HG03039 (cell line): ENCODE measurements at regions not wholly inside any gene's neighbourhood (a gene's known extent, or its start where the extent isn't known, plus 50 kb on each side); places are given as distances from the start of the nearest gene placed in this dataset.
"Not testable (repeated sequence)": the region's sequence is repeated elsewhere in the genome, so short reads cannot be mapped to it uniquely, and the experiment has no call there.

Experiments used
- ATAC-seq: cut with Tn5 transposase; IDR thresholded peaks from one replicate; pipeline ENCODE4 v1.9.1; 2021; ENCODE audit warnings: mild to moderate bottlenecking, moderate library complexity; ENCODE audit not compliant: unreplicated experiment

DNA sequence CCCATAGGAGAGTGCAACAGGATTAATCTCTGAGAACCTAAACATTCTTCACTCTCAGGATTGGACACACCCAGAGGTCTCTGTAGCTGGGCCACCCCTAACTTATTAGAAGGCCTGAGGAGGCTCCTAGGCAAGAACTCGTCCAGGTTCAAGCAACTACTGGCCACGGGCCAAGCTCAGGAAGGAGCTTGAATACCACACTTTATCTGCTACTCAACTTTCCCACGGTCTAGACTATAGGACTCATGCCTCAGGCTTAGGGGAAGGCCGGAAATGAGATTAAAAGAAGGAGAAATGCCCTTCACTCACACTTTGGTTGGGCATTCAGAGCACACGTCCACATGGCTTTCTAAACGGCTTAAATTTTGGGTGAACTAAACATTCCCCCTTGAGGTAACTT, 142.8 kb upstream of the PHYHIPL start:
- ATAC-seq, result no peak

DNA sequence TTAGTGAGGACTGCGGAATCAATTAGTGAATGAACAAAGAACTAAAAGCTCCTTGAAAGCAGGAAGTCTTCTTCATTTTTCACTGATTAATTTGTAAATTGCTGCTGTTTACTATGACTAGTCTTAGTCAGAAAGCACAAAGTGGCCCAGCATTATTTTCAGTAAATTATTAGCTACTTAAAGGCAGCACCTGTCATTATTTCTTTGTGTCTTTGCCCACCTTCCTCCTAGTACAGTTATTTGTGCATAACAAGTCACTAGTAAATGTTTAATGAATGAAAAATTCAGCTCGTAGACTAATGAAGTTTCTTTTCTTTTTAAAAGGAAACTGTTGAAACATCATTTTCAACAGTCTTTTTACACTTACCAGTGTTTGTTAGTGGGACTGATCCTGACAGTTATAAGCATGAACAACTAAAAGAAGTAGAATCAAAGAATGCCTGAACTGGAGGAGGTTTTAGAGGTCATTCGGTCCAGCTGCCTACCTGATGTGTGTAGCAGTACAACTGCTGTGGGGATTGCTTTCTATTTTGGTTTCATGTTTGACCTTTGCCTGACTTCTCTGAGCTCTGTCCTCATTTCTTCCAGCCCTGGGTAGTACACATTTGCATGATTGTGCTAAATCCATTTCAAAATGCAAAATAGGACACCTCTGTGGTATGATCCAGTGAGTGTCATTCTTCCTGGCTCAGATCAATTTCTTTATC, 140.0 kb upstream of the PHYHIPL start:
- ATAC-seq, result peak; percentile 97

DNA sequence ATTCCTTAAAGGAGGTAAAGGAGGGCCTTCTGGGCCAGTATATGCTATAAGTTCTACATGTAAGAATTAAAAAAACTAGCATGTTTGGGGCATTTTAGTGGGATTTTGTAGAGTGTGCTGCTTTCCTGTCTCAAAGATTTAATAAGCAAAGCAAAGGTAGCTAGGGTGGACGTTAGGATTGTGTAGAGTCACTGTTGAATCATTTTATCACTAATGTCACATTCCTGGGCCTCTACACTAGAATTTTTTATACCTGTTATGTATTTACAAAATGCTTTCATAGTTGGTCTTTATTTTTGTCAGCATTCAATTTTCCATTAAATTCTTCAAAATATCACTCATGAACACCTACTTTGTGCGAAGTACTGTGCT, 139.4 kb upstream of the PHYHIPL start:
- ATAC-seq, result peak; percentile 17

DNA sequence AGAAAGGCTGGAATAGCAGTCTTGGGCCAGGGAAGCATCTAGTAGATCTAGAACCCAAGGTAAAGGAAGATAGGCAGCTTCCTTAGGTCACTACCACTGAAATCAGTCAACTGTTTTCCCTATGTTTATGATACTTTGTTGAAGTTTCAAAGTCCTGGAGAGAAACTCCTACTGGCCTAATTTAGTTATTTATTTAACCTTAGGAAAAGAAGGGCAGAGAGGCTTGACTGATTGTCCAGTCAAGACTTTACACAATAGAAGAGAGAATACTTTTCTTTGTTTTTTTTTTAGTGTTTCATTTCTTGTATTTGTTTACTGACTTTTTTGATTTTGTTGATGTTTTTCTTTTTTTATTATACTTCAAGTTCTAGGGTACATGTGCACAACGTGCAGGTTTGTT, 138.9 kb upstream of the PHYHIPL start:
- ATAC-seq, result no peak

DNA sequence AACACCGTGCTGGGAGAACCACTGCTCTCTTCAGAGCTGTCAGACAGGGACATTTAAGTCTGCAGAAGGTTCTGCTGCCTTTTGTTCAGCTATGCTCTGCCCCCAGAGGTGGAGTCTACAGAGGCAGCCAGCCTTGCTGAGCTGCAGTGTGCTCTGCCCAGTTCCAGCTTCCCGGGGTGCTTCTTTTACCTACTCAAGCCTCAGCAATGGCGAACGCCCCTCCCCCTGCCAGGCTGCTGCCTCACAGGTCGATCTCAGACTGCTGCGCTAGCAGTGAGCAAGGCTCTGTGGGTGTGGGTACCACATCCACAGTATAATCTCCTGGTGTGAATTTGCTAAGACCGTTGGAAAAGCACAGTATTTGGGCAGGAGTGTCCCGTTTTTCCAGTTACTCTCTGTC, 133.1 kb upstream of the PHYHIPL start:
- ATAC-seq, result not testable (repeated sequence)

DNA sequence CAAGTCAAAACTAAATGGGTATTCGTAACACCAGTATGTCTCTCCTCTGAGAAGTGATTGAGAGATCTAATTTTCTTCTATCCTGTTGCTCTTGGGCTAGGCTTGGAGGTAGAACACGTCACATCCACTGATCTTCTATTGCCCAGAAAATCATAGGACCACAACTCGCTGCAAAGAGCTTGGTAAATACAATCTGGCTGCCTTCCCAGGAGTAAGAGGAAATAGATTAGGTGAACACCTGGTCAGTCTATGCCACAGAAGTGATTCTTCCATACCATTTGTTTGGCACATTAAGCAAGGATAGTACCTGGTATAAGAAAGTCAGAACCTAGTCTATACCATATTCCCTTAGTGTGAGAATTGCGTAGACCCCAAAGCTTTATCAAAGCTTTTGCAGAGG, 129.3 kb upstream of the PHYHIPL start:
- no peak for ATAC-seq

DNA sequence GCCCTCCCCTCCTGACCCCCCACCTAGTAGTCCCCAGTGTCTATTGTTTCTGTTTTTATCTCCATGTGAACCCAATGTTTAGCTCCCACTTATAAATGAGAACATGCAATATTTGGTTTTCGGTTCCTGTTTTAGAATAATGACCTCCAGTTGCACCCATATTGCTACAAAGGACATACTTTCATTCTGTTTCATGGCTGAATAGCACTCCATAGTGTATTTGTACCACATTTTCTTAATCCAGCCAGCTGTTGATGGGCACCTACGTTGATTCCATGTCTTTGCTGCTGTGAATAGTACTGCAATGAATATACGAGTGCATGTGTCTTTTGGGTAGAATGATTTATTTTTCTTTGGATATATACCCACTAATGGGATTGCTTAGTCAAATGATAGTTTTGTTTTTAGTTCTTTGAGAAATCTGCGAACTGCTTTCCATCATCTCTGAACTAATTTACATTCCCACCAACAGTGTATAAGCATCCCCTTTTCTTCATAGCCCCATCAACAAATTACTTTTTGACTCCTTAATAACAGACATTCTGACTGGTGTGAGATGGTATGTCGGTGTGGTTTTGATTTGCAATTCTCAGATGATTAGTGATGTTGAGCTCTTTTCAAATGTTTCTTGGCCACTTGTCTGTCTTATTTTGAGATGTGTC, 128.4 kb upstream of the PHYHIPL start:
- ATAC-seq, result peak; percentile 87

DNA sequence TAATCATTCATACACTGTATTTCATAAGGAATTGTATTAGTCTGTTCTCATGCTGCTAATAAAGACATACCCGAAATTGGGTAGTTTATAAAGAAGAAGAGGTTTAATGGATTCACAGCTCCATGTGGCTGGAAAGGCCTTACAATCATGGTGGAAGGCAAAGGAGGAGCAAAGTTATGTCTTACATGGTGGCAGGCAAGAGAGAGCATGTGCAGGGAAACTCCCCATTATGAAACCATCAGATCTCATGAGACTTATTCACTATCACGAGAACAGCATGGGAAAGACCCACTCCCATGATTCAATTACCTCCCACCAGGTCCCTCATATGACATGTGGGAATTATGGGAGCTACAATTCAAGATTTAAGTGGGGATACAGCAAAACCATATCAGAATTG, 122.9 kb upstream of the PHYHIPL start:
- ATAC-seq, result not testable (repeated sequence)

DNA sequence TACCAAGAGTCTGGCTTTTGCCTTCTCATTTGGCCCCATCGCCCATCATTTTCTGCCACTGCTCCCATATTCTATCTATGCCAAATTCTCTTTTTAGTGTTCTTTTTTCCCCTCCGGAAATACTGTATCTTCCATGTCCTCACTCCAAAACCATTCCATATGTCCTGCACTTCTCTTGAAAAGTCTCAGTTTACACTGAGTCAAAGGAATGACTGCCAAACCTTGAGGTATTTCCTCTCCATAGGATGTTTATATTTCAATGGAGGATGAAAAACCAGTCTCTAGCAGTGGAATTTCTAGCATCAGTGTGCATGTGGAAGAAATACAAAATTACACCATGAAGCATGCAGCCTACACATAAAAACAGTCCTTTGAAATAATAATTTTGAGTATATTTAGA, 121.4 kb upstream of the PHYHIPL start:
- no peak for ATAC-seq

DNA sequence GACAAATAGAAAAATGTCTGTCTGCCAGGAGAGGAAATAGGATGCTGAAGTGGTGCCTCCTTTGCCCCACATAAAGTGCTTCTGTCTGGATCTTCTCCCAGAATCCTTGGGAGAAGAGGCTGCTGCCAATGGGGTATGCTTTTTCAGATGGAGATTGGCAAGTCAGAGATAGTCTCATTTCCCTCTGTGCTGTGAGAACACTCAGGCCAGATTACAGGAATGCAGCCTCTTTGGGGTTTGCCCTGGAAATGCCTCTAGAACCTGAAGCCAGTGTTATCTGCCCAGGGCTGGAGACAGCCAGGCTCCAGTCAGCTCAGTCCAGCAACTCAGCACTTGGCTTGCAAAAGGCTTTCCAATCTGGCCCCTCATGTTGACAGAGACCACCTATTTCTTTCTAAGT, 119.1 kb upstream of the PHYHIPL start:
- no peak for ATAC-seq

DNA sequence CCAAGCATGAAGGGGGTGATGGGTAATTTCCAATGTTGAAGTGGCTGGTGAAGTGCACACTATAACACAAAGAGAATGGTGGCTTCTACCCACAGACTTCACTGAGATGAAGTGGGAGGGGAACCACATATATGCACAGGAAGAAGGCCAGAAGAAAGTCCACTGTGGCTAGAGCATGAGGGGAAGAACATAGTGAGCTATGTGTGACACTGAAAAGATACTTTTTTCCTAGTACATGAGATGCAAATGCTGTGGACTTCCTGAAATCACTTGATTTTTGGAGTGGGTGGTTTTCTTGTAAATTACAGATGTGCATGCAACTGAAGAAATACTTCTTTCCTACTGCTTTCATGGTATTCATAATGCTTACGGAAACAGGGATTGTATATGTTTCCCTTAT, 115.6 kb upstream of the PHYHIPL start:
- ATAC-seq, result peak; percentile 87

DNA sequence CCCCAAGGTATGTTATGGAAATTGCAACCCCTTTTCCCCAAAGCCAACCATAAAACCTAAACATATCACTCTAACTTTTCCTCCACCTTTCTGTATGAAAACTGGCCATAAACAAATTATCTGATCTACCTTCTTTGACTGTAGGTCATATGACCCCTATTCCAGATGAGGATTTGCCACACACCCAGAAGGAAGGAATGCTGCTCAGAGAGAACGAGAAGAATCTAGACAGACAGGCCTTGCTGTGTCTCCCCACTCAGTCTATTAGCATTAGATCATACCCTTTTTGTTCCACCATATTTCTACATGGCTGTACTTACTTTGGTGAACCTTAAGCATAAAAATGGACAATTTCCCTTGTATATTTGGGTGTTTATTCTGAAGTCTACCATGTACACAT, 113.0 kb upstream of the PHYHIPL start:
- ATAC-seq, result no peak

DNA sequence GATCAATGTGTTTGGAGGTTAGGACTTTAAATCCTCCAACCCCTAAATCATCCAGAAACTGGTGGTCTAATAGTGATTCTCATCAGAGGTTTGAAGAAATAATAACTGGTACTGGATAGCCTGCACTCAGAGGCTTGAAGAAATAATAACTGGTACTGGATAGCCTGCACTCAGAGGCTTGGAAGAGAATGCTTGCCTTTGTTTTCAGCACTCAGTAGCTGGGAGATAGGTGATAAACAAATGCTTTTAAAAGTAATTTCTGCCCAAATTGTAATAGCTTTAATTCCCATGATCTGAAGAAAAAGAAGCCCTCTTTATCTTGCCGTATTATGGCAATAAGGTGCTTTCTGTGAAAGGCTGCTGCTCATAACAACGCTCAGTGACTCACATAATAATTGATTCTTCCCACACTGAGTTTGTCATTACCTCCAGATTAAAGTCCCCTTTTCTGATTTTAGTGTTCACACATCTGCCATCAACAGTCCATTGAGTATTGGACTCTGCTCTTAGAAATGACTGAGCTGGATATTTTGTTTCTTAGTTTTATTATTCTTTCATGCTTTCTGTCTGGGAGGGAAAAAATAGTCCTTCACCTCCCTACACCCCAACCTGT, 112.3 kb upstream of the PHYHIPL start:
- no peak for ATAC-seq

DNA sequence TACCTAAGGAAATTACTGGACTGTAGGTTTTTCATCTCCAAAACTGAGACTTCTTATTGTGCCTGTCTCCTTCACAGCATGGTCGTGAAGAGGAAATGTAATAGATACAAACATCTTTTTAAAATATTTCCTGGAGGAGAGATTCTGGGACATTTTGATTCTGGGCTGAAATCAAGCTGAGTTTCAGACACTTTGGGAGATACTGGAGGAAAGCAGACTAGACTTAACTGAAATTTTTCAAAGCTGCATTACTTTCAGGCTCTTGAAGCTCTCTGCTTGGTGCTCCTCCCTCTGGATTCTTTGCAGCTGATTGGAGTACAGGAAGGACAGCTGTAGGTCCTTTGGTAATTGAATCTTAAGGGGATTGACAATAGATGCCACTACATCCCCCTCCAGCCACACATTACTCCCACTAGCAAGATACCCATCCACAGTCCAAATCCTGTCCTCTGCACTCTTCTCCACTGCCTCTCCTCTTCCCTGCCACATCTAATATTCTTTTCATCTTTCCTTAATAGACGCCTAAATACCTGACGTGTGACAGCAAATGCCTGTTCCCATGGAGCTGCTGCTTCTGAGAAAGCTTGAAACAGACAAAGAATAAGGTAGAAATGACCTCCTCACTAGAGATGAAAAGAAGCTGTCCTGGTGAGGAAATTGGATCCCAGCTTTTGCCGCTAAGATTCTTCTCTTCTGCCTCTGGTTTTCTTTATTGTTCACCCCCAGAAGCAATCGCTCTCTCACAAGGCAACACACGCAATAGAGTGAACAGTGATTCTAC, 111.5 kb upstream of the PHYHIPL start:
- ATAC-seq, result no peak

DNA sequence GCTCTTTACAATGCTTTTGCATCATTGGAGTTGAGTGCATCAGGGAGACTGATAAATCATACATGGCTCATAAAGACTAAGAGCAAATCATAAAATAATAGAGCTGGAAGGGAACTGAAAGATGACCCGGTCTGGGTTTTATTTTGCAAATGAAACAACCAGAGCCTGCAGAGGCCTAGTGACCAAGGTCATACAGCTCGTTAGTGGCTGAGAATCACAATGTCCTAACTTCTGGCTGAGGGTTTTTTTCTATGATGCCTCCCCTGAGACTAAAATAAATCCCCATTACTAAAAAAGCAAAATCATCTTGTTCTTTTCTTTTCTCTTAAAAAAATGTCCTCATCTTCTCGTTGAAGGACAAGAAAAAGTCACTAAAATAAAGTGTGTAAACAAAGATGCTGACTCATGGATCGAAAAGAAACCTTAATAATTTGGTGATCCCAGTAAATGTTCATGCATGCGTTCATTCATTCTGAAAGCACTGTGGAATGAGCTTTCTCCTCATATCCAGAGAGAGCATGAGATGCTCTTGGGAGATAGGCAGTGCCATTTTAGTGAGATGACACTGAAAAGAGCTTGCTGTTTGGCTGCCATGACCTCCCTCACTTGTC, 107.8 kb upstream of the PHYHIPL start:
- ATAC-seq, result no peak

DNA sequence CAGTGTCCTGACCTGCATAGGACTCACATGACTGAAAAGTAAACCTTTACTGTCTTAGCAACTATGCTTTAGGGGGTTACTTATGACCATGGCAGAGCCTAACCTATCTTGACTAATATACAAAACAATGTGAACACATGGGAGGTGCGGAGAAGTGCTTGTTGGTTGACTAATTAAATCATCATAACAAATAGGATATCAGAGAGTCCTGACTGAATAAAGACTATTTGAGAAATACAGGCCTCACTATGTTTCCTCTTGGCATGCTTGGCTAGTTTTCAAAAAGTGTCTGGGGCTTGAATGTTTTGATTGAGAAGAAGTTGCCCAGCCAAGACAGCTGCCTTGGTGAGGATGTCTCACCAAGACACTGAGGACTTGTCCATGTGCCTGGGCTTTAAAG, 104.4 kb upstream of the PHYHIPL start:
- no peak for ATAC-seq

DNA sequence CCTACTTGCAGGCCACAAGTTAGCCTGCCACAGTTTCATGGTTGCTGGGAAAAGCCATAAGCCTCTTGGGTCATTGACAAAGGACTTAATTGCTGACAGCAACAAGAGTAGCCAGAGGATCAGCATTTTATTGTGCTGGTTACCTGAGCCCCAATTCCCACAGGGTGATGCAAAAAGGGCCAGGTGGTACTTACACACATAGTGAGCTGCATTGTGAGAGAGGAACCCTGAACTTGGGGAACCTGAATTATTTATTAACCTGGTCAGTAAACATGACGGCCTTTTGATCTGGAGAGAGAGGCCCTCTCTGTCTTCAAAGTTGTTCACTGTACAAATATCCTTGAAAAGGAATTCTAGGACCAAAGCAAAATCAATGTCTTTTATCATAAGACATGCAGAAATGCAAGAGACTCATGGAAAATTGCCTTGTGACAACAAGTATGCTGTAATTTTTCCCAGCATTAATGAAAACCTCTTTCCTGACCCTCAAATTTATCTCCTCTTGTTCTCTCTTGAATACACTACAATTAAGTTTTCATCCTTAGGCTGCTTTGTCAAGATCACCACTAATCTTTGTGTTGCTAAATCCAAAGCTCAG, 102.9 kb upstream of the PHYHIPL start:
- ATAC-seq, result no peak

DNA sequence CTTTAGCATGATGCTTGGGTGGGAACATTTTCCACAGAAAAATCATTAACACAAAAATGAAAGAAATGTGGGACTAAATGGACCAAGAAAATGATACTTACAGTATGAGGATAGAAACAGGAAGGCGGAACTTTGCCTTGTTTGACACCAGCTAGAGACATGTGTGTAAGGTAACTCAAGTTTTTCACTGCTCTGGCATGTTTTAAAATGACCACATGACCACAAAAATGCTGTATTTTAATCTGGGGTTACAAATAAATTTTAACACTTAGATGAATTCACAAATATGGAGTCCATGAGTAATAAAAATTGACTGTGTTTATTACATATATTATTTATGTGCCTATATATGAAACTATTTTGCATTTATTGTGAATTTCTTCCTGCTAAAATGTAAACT, 100.9 kb upstream of the PHYHIPL start:
- no peak for ATAC-seq

DNA sequence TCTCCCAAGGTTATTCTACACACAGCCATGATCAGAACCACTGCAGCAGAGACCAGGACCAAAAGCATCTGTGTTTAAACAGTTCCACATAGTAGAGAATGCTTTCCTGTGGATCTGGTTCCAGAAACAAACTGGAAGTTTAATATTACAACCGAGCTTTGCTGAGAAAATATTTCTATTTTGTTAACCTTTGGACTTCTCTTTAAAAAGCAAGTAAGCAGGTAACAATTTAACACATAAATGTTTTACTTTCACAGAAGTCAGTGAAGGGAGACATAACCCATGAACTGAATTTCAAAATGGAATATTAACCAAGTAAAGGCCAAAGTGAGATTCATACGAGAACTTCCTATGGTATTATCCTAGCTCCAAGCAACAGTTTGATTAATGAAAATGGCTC, 98.6 kb upstream of the PHYHIPL start:
- no peak for ATAC-seq

DNA sequence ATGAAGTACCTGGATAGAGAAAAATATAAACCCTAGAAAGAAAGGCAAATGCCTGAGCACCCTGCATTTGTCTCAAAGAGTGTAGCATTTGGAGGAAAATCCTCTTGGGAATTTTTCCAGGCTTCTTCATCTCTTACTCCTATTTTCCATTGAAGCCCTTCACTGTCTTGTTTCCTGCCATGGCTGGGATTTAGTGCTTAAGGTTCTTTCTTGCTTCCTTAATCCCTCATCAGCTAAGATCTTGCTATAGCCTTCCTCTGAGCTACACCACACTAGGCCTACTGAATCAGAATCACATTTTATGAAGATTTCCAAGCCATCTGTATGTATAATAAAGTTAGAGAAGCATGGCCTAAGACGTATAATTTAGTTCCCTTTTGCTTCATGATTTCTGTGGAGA, 97.5 kb upstream of the PHYHIPL start:
- ATAC-seq, result no peak
